Sigmoid colon (tissue), 6 donors: ENCODE measurements at regions not wholly inside any gene's neighbourhood (a gene's known extent, or its start where the extent isn't known, plus 50 kb on each side); places are given as distances from the start of the nearest gene placed in this dataset.

Experiments
- DNase-seq: peaks from one replicate; pipeline ENCODE4 v3.0.0-alpha.2; 2019
- H3K27ac ChIP-seq, 4 donors: fragments of 200-600 bp; sonication (generic); one replicate each; pipeline ENCODE4 v1.5.1; 2016 to 2019; ENCODE audit warnings: mild to moderate bottlenecking in 1 of 4
- H3K27me3 ChIP-seq, 3 donors: fragments of 200-600 bp; sonication (generic); one replicate each; pipeline ENCODE4 v1.5.1; 2019; ENCODE audit warnings: mild to moderate bottlenecking in 1 of 3
- H3K36me3 ChIP-seq, 4 donors: fragments of 200-600 bp; sonication (generic); one replicate each; pipeline ENCODE4 v1.5.1; 2016 to 2019
- H3K4me1 ChIP-seq, 4 donors: fragments of 200-600 bp; sonication (generic); one replicate each; pipeline ENCODE4 v1.5.1; 2017 to 2019
- H3K4me3 ChIP-seq, 4 donors: fragments of 200-600 bp; sonication (generic); one replicate each; pipeline ENCODE4 v1.5.1; 2017 to 2019; ENCODE audit warnings: mild to moderate bottlenecking in 2 of 4, moderate library complexity in 1 of 4
- H3K9me3 ChIP-seq, 4 donors: fragments of 200-600 bp in 3 of 4; sonication (generic) in 3 of 4; one replicate each; pipeline versions ENCODE4 v1.5.1 to v1.6.1; 2013 to 2019
- CTCF ChIP-seq, 4 experiments: fragments of 450-650 bp in 3 of 4; fragments of 200-600 bp in 1 of 4; IDR thresholded peaks; one replicate each; pipeline ENCODE4 v1.5.1; 2016 to 2019; ENCODE audit warnings: antibody characterized with exemption in 4 of 4, mild to moderate bottlenecking in 3 of 4, moderate library complexity in 2 of 4
- EP300 ChIP-seq, 4 donors: sonication (generic); formaldehyde crosslinking; IDR thresholded peaks; one replicate each; pipeline ENCODE4 v1.6.1; 2017; ENCODE audit warnings: antibody characterized with exemption in 4 of 4
- POLR2A ChIP-seq, 2 donors: fragments of 450-650 bp; IDR thresholded peaks; one replicate each; pipeline ENCODE4 v1.6.1; 2016; ENCODE audit warnings: antibody characterized with exemption in 2 of 2, mild to moderate bottlenecking in 2 of 2, moderate library complexity in 2 of 2
- POLR2AphosphoS5 ChIP-seq, 4 donors: sonication (generic); formaldehyde crosslinking; IDR thresholded peaks; one replicate each; pipeline ENCODE4 v1.6.1; 2017; ENCODE audit warnings: antibody characterized with exemption in 4 of 4
- WGBS, 2 donors: extraction: QIAGEN DNeasy Blood & Tissue Kit; methylation state at CpG; one replicate each; pipeline ENCODE4 v1.1.7; 2013; 5-methylcytosine and 5-hydroxymethylcytosine counted together
- intact Hi-C: fragments of 100-400 bp; cut with DNase I; formaldehyde crosslinking; loops from one replicate; pipeline ENCODE4 v1.15.1; 2023
- donor health status: healthy with polysubstance abuse.
- donor health status: healthy.

GRCh38 chr5:168195110-168195509 is 96.3 kb upstream of the WWC1 start:
- H3K4me1 ChIP-seq, result peaks cover 0 to 13% (median 6%) of the 10 kb centered on the region in 4 donors
- intact Hi-C loops, result no loop called here
- WGBS, 2 donors, result 91 to 94% methylated on average over 9 of the region's 9 CpGs
- H3K9me3 ChIP-seq, result no peaks in the 10 kb centered on the region
- TF ChIP-seq EP300 (IDR thresholded peaks at IDR 0.05), result no peak
- TF ChIP-seq CTCF (IDR thresholded peaks at IDR 0.05), result no peak
- no peak for TF ChIP-seq POLR2A (IDR thresholded peaks at IDR 0.05)
- no peak for TF ChIP-seq POLR2AphosphoS5 (IDR thresholded peaks at IDR 0.05)
- no peaks in the 10 kb centered on the region for H3K36me3 ChIP-seq
- no peak overlapping the region for H3K27ac ChIP-seq
- no peak overlapping the region for H3K4me3 ChIP-seq
- no peak for DNase-seq
- no peaks in the 10 kb centered on the region for H3K27me3 ChIP-seq

GRCh38 chr5:168198359-168198758 is 93.1 kb upstream of the WWC1 start:
- 82 to 92% methylated on average over 2 of the region's 2 CpGs for whole genome bisulfite sequencing, 2 donors

GRCh38 chr5:168202996-168203395 is 88.4 kb upstream of the WWC1 start:
- Histone ChIP-seq H3K27me3 (no peaks in the 10 kb centered on the region), H3K4me1 (no peaks in the 10 kb centered on the region), H3K36me3 (no peaks in the 10 kb centered on the region), H3K4me3 (no peak overlapping the region), H3K27ac (no peak overlapping the region), H3K9me3 (no peaks in the 10 kb centered on the region)
- DNase-seq, result no peak
- intact Hi-C loops, result no loop called here
- TF ChIP-seq CTCF (IDR thresholded peaks at IDR 0.05) (no peak), POLR2AphosphoS5 (IDR thresholded peaks at IDR 0.05) (no peak), POLR2A (IDR thresholded peaks at IDR 0.05) (no peak), EP300 (IDR thresholded peaks at IDR 0.05) (no peak)
- WGBS, 2 donors, result 82 to 88% methylated on average over 1 of the region's 1 CpG

More at GRCh38 chr5:168198359-168198758, 93.1 kb upstream of the WWC1 start:
- intact Hi-C loops, result no loop called here
- no peaks in the 10 kb centered on the region for H3K9me3 ChIP-seq
- H3K27me3 ChIP-seq, result no peaks in the 10 kb centered on the region
- H3K4me1 ChIP-seq, result peaks cover 0 to 8% (median 3%) of the 10 kb centered on the region in 4 donors
- TF ChIP-seq CTCF (IDR thresholded peaks at IDR 0.05), result no peak
- TF ChIP-seq EP300 (IDR thresholded peaks at IDR 0.05), result no peak
- no peak for TF ChIP-seq POLR2A (IDR thresholded peaks at IDR 0.05)
- TF ChIP-seq POLR2AphosphoS5 (IDR thresholded peaks at IDR 0.05), result no peak
- H3K4me3 ChIP-seq, result no peak overlapping the region
- no peaks in the 10 kb centered on the region for H3K36me3 ChIP-seq
- no peak for DNase-seq
- no peak overlapping the region for H3K27ac ChIP-seq

- no peaks in the 10 kb centered on the region for H3K9me3 ChIP-seq
- intact Hi-C loops, result no loop called here
These were observed 87.3 kb upstream of the WWC1 start for GRCh38 chr5:168204165-168204564.

More at GRCh38 chr5:168204165-168204564, 87.3 kb upstream of the WWC1 start:
- no peaks in the 10 kb centered on the region for H3K36me3 ChIP-seq
- no peaks in the 10 kb centered on the region for H3K27me3 ChIP-seq
- no peak overlapping the region for H3K27ac ChIP-seq
- TF ChIP-seq POLR2A (IDR thresholded peaks at IDR 0.05) (no peak), EP300 (IDR thresholded peaks at IDR 0.05) (no peak), CTCF (IDR thresholded peaks at IDR 0.05) (no peak), POLR2AphosphoS5 (IDR thresholded peaks at IDR 0.05) (no peak)
- WGBS, 2 donors, result 90 to 95% methylated on average over 6 of the region's 6 CpGs
- no peak for DNase-seq
- no peaks in the 10 kb centered on the region for H3K4me1 ChIP-seq
- no peak overlapping the region for H3K4me3 ChIP-seq
